KMS-11 (cell line): ENCODE measurements at regions not wholly inside any gene's neighbourhood (a gene's known extent, or its start where the extent isn't known, plus 50 kb on each side); places are given as distances from the start of the nearest gene placed in this dataset.

ENCODE experiments used
- H2AFZ ChIP-seq: fragments of 200-600 bp; sonication (generic); 2 replicates; pipeline ENCODE4 v1.6.1; 2016; ENCODE audit warnings: antibody characterized with exemption, mixed run types, low read depth
- H3K27ac ChIP-seq: fragments of 200-600 bp; sonication (generic); 2 replicates; pipeline ENCODE4 v1.6.1; 2016; ENCODE audit warnings: mild to moderate bottlenecking, mixed run types
- H3K27me3 ChIP-seq: fragments of 200-600 bp; sonication (generic); 2 replicates; pipeline ENCODE4 v1.6.1; 2017; ENCODE audit warnings: mild to moderate bottlenecking, low read depth, mixed run types, moderate library complexity; ENCODE audit not compliant: insufficient read depth
- H3K36me3 ChIP-seq: fragments of 200-600 bp; sonication (generic); 2 replicates; pipeline ENCODE4 v1.6.1; 2017; ENCODE audit warnings: mild to moderate bottlenecking, mixed run types; ENCODE audit not compliant: insufficient read depth
- H3K4me1 ChIP-seq: fragments of 200-600 bp; sonication (generic); 2 replicates; pipeline ENCODE4 v1.6.1; 2016; ENCODE audit warnings: mild to moderate bottlenecking, low read depth, mixed run types; ENCODE audit not compliant: poor library complexity, severe bottlenecking
- H3K4me2 ChIP-seq: fragments of 200-600 bp; sonication (generic); 2 replicates; pipeline ENCODE4 v1.7.0; 2016; ENCODE audit warnings: mild to moderate bottlenecking, mixed run types
- H3K4me3 ChIP-seq: fragments of 200-600 bp; sonication (generic); IDR thresholded peaks from 2 replicates; pipeline ENCODE4 v1.6.1; 2017; ENCODE audit warnings: low read depth, low read length, mixed read lengths; ENCODE audit not compliant: insufficient read depth
- H3K79me2 ChIP-seq: fragments of 200-600 bp; sonication (generic); 2 replicates; pipeline ENCODE4 v1.6.1; 2016; ENCODE audit warnings: low read depth, mixed run types; ENCODE audit not compliant: insufficient read depth
- H3K9ac ChIP-seq: fragments of 200-600 bp; sonication (generic); 2 replicates; pipeline ENCODE4 v1.6.1; 2016; ENCODE audit warnings: mild to moderate bottlenecking, mixed run types
- H4K20me1 ChIP-seq: fragments of 200-600 bp; sonication (generic); 2 replicates; pipeline ENCODE4 v1.6.1; 2016; ENCODE audit warnings: mild to moderate bottlenecking, mixed run types; ENCODE audit not compliant: insufficient read depth
- TF ChIP-seq, protein P1 (sequence below): fragments of 200-600 bp; sonication (generic); conservative IDR thresholded peaks from 2 replicates; pipeline ENCODE4 v1.6.1; 2017; ENCODE audit warnings: low read depth, mild to moderate bottlenecking, antibody characterized with exemption, low read length, moderate library complexity, mixed read lengths

DNA sequence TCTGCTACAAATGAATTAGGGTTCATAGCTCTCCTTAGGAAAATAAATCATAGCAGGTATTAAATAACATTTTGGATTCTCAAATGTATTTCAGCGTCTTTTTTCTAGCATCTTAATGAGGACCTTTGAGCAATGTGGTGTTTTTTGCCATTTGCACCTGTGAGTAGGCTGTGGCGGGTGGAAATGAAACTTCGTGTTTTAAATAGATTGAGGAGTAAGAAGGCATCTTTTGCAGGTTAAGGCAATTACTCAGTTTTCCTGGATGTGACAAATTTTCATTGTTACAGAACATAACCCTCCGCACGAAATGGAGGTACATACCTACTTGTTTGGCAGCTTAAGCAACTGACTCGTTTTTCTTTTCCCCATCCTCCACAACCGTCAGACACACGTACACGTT, 708.9 kb upstream of the NRSN1 start:
- H4K20me1 ChIP-seq = no peaks in the 10 kb centered on the region
- no peak overlapping the region for H2AFZ ChIP-seq
- H3K27ac ChIP-seq = no peak overlapping the region
- H3K27me3 ChIP-seq = no peaks in the 10 kb centered on the region
- no peak overlapping the region for H3K9ac ChIP-seq
- TF ChIP-seq, protein P1, sequence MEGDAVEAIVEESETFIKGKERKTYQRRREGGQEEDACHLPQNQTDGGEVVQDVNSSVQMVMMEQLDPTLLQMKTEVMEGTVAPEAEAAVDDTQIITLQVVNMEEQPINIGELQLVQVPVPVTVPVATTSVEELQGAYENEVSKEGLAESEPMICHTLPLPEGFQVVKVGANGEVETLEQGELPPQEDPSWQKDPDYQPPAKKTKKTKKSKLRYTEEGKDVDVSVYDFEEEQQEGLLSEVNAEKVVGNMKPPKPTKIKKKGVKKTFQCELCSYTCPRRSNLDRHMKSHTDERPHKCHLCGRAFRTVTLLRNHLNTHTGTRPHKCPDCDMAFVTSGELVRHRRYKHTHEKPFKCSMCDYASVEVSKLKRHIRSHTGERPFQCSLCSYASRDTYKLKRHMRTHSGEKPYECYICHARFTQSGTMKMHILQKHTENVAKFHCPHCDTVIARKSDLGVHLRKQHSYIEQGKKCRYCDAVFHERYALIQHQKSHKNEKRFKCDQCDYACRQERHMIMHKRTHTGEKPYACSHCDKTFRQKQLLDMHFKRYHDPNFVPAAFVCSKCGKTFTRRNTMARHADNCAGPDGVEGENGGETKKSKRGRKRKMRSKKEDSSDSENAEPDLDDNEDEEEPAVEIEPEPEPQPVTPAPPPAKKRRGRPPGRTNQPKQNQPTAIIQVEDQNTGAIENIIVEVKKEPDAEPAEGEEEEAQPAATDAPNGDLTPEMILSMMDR = no peak
- no peaks in the 10 kb centered on the region for H3K79me2 ChIP-seq
- no peak overlapping the region for H3K4me2 ChIP-seq
- no peaks in the 10 kb centered on the region for H3K36me3 ChIP-seq
- H3K4me1 ChIP-seq = peaks cover 10% of the 10 kb centered on the region
- H3K4me3 ChIP-seq = no peak overlapping the region

GRCh38 chr6:23418095-23418494, 707.9 kb upstream of the NRSN1 start:
- Histone ChIP-seq H3K27ac (no peak overlapping the region), H3K79me2 (no peaks in the 10 kb centered on the region)

DNA sequence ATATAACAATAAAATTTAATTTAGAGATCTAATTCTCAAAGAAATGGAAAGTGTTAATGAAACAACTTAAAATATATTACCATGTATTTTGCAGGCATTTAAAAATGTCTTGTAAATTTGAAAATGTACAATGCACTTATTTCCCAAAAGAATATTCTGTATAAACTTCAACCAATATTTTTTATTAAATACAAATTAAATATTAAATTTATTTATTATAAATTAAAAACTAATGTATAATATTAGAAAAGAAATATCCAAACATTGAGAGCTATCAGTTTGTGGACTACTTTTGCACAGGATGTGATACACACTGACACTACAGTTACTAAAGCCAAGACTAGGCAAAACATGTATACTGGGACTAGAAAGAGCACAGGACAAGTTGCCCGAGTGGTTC, 707.0 kb upstream of the NRSN1 start:
- Histone ChIP-seq H2AFZ (no peak overlapping the region), H3K36me3 (no peaks in the 10 kb centered on the region), H3K79me2 (no peaks in the 10 kb centered on the region), H3K4me1 (peaks cover 3% of the 10 kb centered on the region), H3K4me2 (no peak overlapping the region), H4K20me1 (no peaks in the 10 kb centered on the region), H3K4me3 (no peak overlapping the region), H3K27ac (no peak overlapping the region), H3K27me3 (no peaks in the 10 kb centered on the region), H3K9ac (no peak overlapping the region)
- TF ChIP-seq, protein P1 = no peak

More at GRCh38 chr6:23418095-23418494, 707.9 kb upstream of the NRSN1 start:
- Histone ChIP-seq H3K4me1 (peaks cover 10% of the 10 kb centered on the region), H3K9ac (no peak overlapping the region), H2AFZ (no peak overlapping the region), H3K4me3 (no peak overlapping the region), H3K4me2 (no peak overlapping the region), H3K36me3 (no peaks in the 10 kb centered on the region), H4K20me1 (no peaks in the 10 kb centered on the region), H3K27me3 (no peaks in the 10 kb centered on the region)
- TF ChIP-seq, protein P1 = no peak

- Histone ChIP-seq H3K4me3 (no peak overlapping the region), H3K36me3 (no peaks in the 10 kb centered on the region), H3K27ac (no peak overlapping the region), H3K27me3 (no peaks in the 10 kb centered on the region), H3K4me1 (no peaks in the 10 kb centered on the region), H3K9ac (no peak overlapping the region), H3K79me2 (no peaks in the 10 kb centered on the region), H4K20me1 (no peaks in the 10 kb centered on the region), H2AFZ (no peak overlapping the region), H3K4me2 (no peak overlapping the region)
- TF ChIP-seq, protein P1 = no peak
Observed at GRCh38 chr6:23420659-23421350, 705.2 kb upstream of the NRSN1 start.
